HEK293 (cell line): ENCODE measurements at regions not wholly inside any gene's neighbourhood (a gene's known extent, or its start where the extent isn't known, plus 50 kb on each side); places are given as distances from the start of the nearest gene placed in this dataset.

ENCODE experiments used
- CTCF ChIA-PET: fragments of 350-600 bp; formaldehyde crosslinking; extraction: SDS; loops from one replicate; lab custom pipeline; 2021; ENCODE audit warnings: antibody characterized with exemption; lab: Yijun Ruan, JAX
- POLR2A ChIA-PET: fragments of 300-600 bp; formaldehyde crosslinking; extraction: SDS; loops from one replicate; lab custom pipeline; 2020; ENCODE audit warnings: antibody characterized with exemption, inconsistent platforms; lab: Yijun Ruan, JAX
- H3K27ac ChIP-seq: fragments of 200-500 bp; sonication (Bioruptor generic); 2 replicates; pipeline ENCODE4 v1.5.1; 2014; ENCODE audit warnings: low read depth, low read length, control low read depth, inconsistent platforms; ENCODE audit errors: extremely low read depth
- H3K36me3 ChIP-seq, 2 experiments: fragments of 200-500 bp in 1 of 2; sonication (Bioruptor generic) in 1 of 2; 1 replicate in 1 of 2; 2 replicates in 1 of 2; pipeline ENCODE4 v1.5.1; 2014 to 2017; ENCODE audit warnings: inconsistent platforms in 2 of 2, low read length in 2 of 2; ENCODE audit not compliant: control insufficient read depth in 2 of 2, insufficient read depth in 1 of 2
- H3K4me1 ChIP-seq: fragments of 200-500 bp; sonication (Bioruptor generic); 2 replicates; pipeline ENCODE4 v1.5.1; 2014; ENCODE audit warnings: mild to moderate bottlenecking, low read length, inconsistent platforms; ENCODE audit not compliant: control insufficient read depth, insufficient read depth
- H3K4me3 ChIP-seq: 2 replicates; pipeline ENCODE4 v1.5.1; 2011; ENCODE audit warnings: low read depth, mild to moderate bottlenecking, control low read depth, low read length, moderate library complexity
- H3K9me3 ChIP-seq: fragments of 200-500 bp; sonication (Bioruptor generic); 2 replicates; pipeline ENCODE4 v1.5.1; 2014; ENCODE audit warnings: low read depth, low read length, inconsistent platforms; ENCODE audit not compliant: control insufficient read depth, insufficient read depth
- HOXD13 ChIP-seq: sonication (generic); formaldehyde crosslinking; IDR thresholded peaks from 2 replicates; pipeline ENCODE4 v1.8.0; 2022; ENCODE audit warnings: missing genetic modification reagents, borderline replicate concordance
- KLF1 ChIP-seq: fragments of 450-650 bp; formaldehyde crosslinking; IDR thresholded peaks from 2 replicates; pipeline ENCODE4 v1.5.1; 2016; ENCODE audit warnings: missing biosample characterization, missing genetic modification characterization
- KLF8 ChIP-seq: fragments of 450-650 bp; formaldehyde crosslinking; IDR thresholded peaks from 2 replicates; pipeline ENCODE4 v1.5.1; 2016; ENCODE audit warnings: missing biosample characterization, missing genetic modification characterization
- ZFP3 ChIP-seq: fragments of 450-650 bp; formaldehyde crosslinking; IDR thresholded peaks from 2 replicates; pipeline ENCODE4 v1.5.1; 2016; ENCODE audit warnings: low read depth, missing biosample characterization, missing genetic modification characterization
- ZNF140 ChIP-seq: fragments of 450-650 bp; formaldehyde crosslinking; IDR thresholded peaks from 2 replicates; pipeline ENCODE4 v1.5.1; 2016; ENCODE audit warnings: missing biosample characterization, missing genetic modification characterization
- ZNF146 ChIP-seq: fragments of 450-650 bp; formaldehyde crosslinking; IDR thresholded peaks from 2 replicates; pipeline ENCODE4 v1.5.1; 2016; ENCODE audit warnings: missing biosample characterization, missing genetic modification characterization
- ZNF184 ChIP-seq: fragments of 450-650 bp; IDR thresholded peaks from 2 replicates; pipeline ENCODE4 v1.5.1; 2018; ENCODE audit warnings: missing biosample characterization, mild to moderate bottlenecking, missing genetic modification characterization
- ZNF302 ChIP-seq: fragments of 450-650 bp; formaldehyde crosslinking; IDR thresholded peaks from 2 replicates; pipeline ENCODE4 v1.5.1; 2016; ENCODE audit warnings: missing biosample characterization, missing genetic modification characterization, low read depth
- ZNF558 ChIP-seq: fragments of 450-650 bp; formaldehyde crosslinking; IDR thresholded peaks from 2 replicates; pipeline ENCODE4 v1.5.1; 2016; ENCODE audit warnings: missing biosample characterization, missing genetic modification characterization
- ZNF585B ChIP-seq: fragments of 450-650 bp; formaldehyde crosslinking; IDR thresholded peaks from 2 replicates; pipeline ENCODE4 v1.5.1; 2016; ENCODE audit warnings: missing biosample characterization, missing genetic modification characterization
- ZNF670 ChIP-seq: fragments of 450-650 bp; formaldehyde crosslinking; IDR thresholded peaks from 2 replicates; pipeline ENCODE4 v1.5.1; 2016; ENCODE audit warnings: missing biosample characterization, missing genetic modification characterization, low read depth
- ZNF701 ChIP-seq: fragments of 450-650 bp; formaldehyde crosslinking; IDR thresholded peaks from 2 replicates; pipeline ENCODE4 v1.5.1; 2016; ENCODE audit warnings: missing biosample characterization, missing genetic modification characterization
- ZNF777 ChIP-seq: fragments of 450-650 bp; formaldehyde crosslinking; IDR thresholded peaks from 2 replicates; pipeline ENCODE4 v1.5.1; 2017; ENCODE audit warnings: missing biosample characterization, missing genetic modification characterization, borderline replicate concordance
- ZNF791 ChIP-seq: fragments of 450-650 bp; formaldehyde crosslinking; IDR thresholded peaks from 2 replicates; pipeline ENCODE4 v1.5.1; 2016; ENCODE audit warnings: missing biosample characterization, missing genetic modification characterization
- ZNF837 ChIP-seq: fragments of 450-650 bp; formaldehyde crosslinking; IDR thresholded peaks from 2 replicates; pipeline ENCODE4 v1.5.1; 2016; ENCODE audit warnings: missing biosample characterization, missing genetic modification characterization
- TF ChIP-seq, protein P1 (sequence below): IDR thresholded peaks from 2 replicates; pipeline ENCODE4 v1.6.1; 2011; ENCODE audit warnings: mild to moderate bottlenecking, low read depth, low read length, borderline replicate concordance
- TF ChIP-seq, protein P2 (sequence below): fragments of 450-650 bp; formaldehyde crosslinking; IDR thresholded peaks from 2 replicates; pipeline ENCODE4 v1.5.1; 2016; ENCODE audit warnings: missing biosample characterization, missing genetic modification characterization
- TF ChIP-seq, protein P3 (sequence below): fragments of 450-650 bp; formaldehyde crosslinking; IDR thresholded peaks from 2 replicates; pipeline ENCODE4 v1.5.1; 2016; ENCODE audit warnings: missing biosample characterization, missing genetic modification characterization
- TF ChIP-seq, protein P4 (sequence below): fragments of 450-650 bp; formaldehyde crosslinking; IDR thresholded peaks from 2 replicates; pipeline ENCODE4 v1.5.1; 2016; ENCODE audit warnings: missing biosample characterization, missing genetic modification characterization
- TF ChIP-seq, protein P5 (sequence below): fragments of 450-650 bp; formaldehyde crosslinking; IDR thresholded peaks from 2 replicates; pipeline ENCODE4 v1.5.1; 2016; ENCODE audit warnings: missing biosample characterization, missing genetic modification characterization
- TF ChIP-seq, protein P6 (sequence below): fragments of 450-650 bp; formaldehyde crosslinking; IDR thresholded peaks from 2 replicates; pipeline ENCODE4 v1.5.1; 2016; ENCODE audit warnings: missing biosample characterization, missing genetic modification characterization
- TF ChIP-seq, protein P7 (sequence below): fragments of 450-650 bp; formaldehyde crosslinking; IDR thresholded peaks from 2 replicates; pipeline ENCODE4 v1.5.1; 2017; ENCODE audit warnings: missing biosample characterization, missing genetic modification characterization

DNA sequence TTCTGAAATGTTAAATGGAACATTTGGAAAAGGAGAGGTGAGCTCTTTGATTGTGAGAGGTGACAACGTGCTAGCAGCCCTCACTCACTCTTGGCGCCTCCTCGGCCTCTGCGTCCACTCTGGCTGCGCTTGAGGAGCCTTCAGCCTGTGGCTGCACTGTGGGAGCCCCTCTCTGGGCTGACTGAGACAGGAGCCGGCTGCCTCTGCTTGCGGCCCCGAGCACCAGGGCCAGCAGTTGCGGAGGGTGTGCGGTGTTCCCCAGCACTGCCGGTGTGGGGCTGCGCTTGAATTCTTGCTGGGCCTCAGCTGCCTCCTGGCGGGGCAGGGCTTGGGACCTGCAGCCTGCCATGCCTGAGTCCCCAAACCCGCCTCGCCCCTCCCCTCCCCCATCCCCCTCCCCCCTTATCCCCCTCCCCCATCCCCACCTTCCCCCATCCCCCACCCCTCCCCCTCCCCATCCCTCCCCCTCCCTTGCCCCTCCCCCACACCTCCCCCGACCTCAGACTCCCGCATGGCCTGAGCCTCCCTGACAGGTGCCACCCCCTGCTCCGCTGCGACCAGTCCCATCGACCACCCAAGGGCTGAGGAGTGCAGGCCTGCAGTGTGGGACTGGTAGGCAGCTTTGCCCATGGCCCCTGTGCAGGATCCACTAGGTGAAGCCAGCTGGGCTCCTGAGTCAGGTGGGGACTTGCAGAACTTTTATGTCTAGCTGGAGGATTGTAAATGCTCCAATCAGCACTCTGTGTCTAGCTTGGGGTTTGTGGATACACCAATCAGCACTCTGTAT is 411.0 kb downstream of the OLFM4 start:
- TF ChIP-seq ZNF184 (tag by site-specific recombination) (no peak), KLF8 (no peak), HOXD13 (CRISPR knock-in tag) (no peak), ZNF791 (tag by site-specific recombination) (no peak), ZNF701 (tag by site-specific recombination) (no peak), ZNF837 (tag by site-specific recombination) (no peak), KLF1 (no peak)
- TF ChIP-seq, protein P1, sequence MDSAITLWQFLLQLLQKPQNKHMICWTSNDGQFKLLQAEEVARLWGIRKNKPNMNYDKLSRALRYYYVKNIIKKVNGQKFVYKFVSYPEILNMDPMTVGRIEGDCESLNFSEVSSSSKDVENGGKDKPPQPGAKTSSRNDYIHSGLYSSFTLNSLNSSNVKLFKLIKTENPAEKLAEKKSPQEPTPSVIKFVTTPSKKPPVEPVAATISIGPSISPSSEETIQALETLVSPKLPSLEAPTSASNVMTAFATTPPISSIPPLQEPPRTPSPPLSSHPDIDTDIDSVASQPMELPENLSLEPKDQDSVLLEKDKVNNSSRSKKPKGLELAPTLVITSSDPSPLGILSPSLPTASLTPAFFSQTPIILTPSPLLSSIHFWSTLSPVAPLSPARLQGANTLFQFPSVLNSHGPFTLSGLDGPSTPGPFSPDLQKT: no peak
- TF ChIP-seq, protein P2, sequence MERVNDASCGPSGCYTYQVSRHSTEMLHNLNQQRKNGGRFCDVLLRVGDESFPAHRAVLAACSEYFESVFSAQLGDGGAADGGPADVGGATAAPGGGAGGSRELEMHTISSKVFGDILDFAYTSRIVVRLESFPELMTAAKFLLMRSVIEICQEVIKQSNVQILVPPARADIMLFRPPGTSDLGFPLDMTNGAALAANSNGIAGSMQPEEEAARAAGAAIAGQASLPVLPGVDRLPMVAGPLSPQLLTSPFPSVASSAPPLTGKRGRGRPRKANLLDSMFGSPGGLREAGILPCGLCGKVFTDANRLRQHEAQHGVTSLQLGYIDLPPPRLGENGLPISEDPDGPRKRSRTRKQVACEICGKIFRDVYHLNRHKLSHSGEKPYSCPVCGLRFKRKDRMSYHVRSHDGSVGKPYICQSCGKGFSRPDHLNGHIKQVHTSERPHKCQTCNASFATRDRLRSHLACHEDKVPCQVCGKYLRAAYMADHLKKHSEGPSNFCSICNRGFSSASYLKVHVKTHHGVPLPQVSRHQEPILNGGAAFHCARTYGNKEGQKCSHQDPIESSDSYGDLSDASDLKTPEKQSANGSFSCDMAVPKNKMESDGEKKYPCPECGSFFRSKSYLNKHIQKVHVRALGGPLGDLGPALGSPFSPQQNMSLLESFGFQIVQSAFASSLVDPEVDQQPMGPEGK (tag by site-specific recombination): no peak
- TF ChIP-seq, protein P3, sequence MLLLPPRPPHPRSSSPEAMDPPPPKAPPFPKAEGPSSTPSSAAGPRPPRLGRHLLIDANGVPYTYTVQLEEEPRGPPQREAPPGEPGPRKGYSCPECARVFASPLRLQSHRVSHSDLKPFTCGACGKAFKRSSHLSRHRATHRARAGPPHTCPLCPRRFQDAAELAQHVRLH (tag by site-specific recombination): no peak
- Histone ChIP-seq H3K27ac (no peak overlapping the region), H3K9me3 (no peaks in the 10 kb centered on the region), H3K4me1 (no peaks in the 10 kb centered on the region), H3K36me3 (no peaks in the 10 kb centered on the region), H3K4me3 (no peak overlapping the region)
- POLR2A ChIA-PET: no interaction called here
- CTCF ChIA-PET: no interaction called here

DNA sequence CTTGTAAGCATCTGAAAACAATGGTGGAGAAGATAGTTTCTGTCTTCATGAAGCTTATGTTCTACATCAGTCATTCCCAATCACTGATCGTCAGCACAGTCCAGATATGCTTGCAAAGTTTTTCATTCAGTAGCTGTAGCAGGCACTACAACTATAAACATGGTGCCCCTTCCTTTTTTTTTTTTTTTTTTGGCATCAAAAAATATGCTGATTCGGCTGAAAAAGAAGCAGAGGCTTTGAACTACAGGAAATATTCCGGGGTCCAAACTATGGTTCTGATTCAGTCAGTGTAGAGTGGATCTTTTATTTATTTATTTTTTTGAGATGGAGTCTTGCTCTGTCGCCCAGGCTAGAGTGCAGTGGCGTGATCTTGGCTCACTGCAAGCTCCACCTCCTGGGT is 414.4 kb downstream of the OLFM4 start:
- Histone ChIP-seq H3K9me3 (no peaks in the 10 kb centered on the region), H3K27ac (no peak overlapping the region), H3K36me3 (no peaks in the 10 kb centered on the region), H3K4me3 (no peak overlapping the region), H3K4me1 (no peaks in the 10 kb centered on the region)
- CTCF ChIA-PET: no interaction called here
- POLR2A ChIA-PET: no interaction called here
- TF ChIP-seq, protein P4, sequence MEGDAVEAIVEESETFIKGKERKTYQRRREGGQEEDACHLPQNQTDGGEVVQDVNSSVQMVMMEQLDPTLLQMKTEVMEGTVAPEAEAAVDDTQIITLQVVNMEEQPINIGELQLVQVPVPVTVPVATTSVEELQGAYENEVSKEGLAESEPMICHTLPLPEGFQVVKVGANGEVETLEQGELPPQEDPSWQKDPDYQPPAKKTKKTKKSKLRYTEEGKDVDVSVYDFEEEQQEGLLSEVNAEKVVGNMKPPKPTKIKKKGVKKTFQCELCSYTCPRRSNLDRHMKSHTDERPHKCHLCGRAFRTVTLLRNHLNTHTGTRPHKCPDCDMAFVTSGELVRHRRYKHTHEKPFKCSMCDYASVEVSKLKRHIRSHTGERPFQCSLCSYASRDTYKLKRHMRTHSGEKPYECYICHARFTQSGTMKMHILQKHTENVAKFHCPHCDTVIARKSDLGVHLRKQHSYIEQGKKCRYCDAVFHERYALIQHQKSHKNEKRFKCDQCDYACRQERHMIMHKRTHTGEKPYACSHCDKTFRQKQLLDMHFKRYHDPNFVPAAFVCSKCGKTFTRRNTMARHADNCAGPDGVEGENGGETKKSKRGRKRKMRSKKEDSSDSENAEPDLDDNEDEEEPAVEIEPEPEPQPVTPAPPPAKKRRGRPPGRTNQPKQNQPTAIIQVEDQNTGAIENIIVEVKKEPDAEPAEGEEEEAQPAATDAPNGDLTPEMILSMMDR: no peak
- TF ChIP-seq ZNF670 (tag by site-specific recombination) (no peak), ZNF302 (tag by site-specific recombination) (no peak), ZFP3 (tag by site-specific recombination) (no peak), ZNF140 (tag by site-specific recombination) (no peak), ZNF146 (tag by site-specific recombination) (no peak), ZNF701 (tag by site-specific recombination) (no peak), ZNF777 (tag by site-specific recombination) (no peak), ZNF558 (tag by site-specific recombination) (no peak), KLF1 (no peak), ZNF585B (no peak)
- TF ChIP-seq, protein P5, sequence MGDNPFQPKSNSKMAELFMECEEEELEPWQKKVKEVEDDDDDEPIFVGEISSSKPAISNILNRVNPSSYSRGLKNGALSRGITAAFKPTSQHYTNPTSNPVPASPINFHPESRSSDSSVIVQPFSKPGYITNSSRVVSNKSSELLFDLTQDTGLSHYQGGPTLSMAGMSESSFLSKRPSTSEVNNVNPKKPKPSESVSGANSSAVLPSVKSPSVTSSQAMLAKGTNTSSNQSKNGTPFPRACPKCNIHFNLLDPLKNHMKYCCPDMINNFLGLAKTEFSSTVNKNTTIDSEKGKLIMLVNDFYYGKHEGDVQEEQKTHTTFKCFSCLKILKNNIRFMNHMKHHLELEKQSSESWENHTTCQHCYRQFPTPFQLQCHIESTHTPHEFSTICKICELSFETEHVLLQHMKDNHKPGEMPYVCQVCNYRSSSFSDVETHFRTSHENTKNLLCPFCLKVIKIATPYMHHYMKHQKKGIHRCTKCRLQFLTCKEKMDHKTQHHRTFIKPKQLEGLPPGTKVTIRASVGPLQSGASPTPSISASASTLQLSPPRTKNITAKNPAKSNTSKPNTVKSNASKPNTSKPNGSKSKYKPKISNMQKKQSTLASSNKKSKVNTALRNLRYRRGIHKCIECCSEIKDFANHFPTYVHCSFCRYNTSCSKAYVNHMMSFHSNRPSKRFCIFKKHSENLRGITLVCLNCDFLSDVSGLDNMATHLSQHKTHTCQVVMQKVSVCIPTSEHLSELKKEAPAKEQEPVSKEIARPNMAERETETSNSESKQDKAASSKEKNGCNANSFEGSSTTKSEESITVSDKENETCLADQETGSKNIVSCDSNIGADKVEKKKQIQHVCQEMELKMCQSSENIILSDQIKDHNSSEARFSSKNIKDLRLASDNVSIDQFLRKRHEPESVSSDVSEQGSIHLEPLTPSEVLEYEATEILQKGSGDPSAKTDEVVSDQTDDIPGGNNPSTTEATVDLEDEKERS (tag by site-specific recombination): no peak
- TF ChIP-seq, protein P6, sequence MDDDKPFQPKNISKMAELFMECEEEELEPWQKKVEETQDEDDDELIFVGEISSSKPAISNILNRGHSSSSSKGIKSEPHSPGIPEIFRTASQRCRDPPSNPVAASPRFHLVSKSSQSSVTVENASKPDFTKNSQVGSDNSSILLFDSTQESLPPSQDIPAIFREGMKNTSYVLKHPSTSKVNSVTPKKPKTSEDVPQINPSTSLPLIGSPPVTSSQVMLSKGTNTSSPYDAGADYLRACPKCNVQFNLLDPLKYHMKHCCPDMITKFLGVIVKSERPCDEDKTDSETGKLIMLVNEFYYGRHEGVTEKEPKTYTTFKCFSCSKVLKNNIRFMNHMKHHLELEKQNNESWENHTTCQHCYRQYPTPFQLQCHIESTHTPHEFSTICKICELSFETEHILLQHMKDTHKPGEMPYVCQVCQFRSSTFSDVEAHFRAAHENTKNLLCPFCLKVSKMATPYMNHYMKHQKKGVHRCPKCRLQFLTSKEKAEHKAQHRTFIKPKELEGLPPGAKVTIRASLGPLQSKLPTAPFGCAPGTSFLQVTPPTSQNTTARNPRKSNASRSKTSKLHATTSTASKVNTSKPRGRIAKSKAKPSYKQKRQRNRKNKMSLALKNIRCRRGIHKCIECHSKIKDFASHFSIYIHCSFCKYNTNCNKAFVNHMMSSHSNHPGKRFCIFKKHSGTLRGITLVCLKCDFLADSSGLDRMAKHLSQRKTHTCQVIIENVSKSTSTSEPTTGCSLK: no peak
- TF ChIP-seq, protein P7, sequence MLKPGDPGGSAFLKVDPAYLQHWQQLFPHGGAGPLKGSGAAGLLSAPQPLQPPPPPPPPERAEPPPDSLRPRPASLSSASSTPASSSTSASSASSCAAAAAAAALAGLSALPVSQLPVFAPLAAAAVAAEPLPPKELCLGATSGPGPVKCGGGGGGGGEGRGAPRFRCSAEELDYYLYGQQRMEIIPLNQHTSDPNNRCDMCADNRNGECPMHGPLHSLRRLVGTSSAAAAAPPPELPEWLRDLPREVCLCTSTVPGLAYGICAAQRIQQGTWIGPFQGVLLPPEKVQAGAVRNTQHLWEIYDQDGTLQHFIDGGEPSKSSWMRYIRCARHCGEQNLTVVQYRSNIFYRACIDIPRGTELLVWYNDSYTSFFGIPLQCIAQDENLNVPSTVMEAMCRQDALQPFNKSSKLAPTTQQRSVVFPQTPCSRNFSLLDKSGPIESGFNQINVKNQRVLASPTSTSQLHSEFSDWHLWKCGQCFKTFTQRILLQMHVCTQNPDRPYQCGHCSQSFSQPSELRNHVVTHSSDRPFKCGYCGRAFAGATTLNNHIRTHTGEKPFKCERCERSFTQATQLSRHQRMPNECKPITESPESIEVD (tag by site-specific recombination): no peak
